HepG2 (cell line): ENCODE measurements at regions not wholly inside any gene's neighbourhood (a gene's known extent, or its start where the extent isn't known, plus 50 kb on each side); places are given as distances from the start of the nearest gene placed in this dataset.
A peak's percentile ranks its signal among the peaks of the same experiment; 100 is the strongest.

Experiments used
- ARID2 ChIP-seq: sonication (generic); formaldehyde crosslinking; IDR thresholded peaks from 2 replicates; pipeline ENCODE4 v1.8.1; 2022; ENCODE audit warnings: mild to moderate bottlenecking, missing genetic modification reagents, borderline replicate concordance
- GATA4 ChIP-seq: sonication (generic); IDR thresholded peaks from 2 replicates; pipeline ENCODE4 v1.6.1; 2016; ENCODE audit warnings: antibody characterized with exemption, low read depth, borderline replicate concordance
- IRF2 ChIP-seq: IDR thresholded peaks from 2 replicates; pipeline ENCODE4 v1.6.1; 2018; ENCODE audit warnings: missing genetic modification reagents, missing compliant biosample characterization
- MXD3 ChIP-seq: IDR thresholded peaks from 2 replicates; pipeline ENCODE4 v1.6.1; 2016; ENCODE audit warnings: mild to moderate bottlenecking, missing biosample characterization, missing genetic modification reagents
- MYC ChIP-seq: sonication (generic); formaldehyde crosslinking; IDR thresholded peaks from 2 replicates; pipeline ENCODE4 v1.9.0; 2021; ENCODE audit warnings: missing genetic modification reagents, borderline replicate concordance
- NKX3-1 ChIP-seq: sonication (generic); formaldehyde crosslinking; IDR thresholded peaks from 2 replicates; pipeline ENCODE4 v1.5.0; 2020; ENCODE audit warnings: missing genetic modification reagents
- RARG ChIP-seq: sonication (generic); formaldehyde crosslinking; IDR thresholded peaks from 2 replicates; pipeline ENCODE4 v1.4.0; 2020; ENCODE audit warnings: low read depth, mild to moderate bottlenecking, missing genetic modification reagents
- SNAPC2 ChIP-seq: sonication (generic); formaldehyde crosslinking; IDR thresholded peaks from 2 replicates; pipeline ENCODE4 v1.8.1; 2022; ENCODE audit warnings: mild to moderate bottlenecking, missing genetic modification reagents
- TFDP2 ChIP-seq: sonication (generic); formaldehyde crosslinking; IDR thresholded peaks from 2 replicates; pipeline ENCODE4 v1.4.0; 2020; ENCODE audit warnings: missing genetic modification reagents
- THRA ChIP-seq: sonication (generic); formaldehyde crosslinking; IDR thresholded peaks from 2 replicates; pipeline ENCODE4 v1.4.0; 2020; ENCODE audit warnings: missing genetic modification reagents, borderline replicate concordance
- ZBED4 ChIP-seq: sonication (generic); formaldehyde crosslinking; IDR thresholded peaks from 2 replicates; pipeline ENCODE4 v1.4.0; 2020; ENCODE audit warnings: missing genetic modification reagents, borderline replicate concordance
- ZBTB43 ChIP-seq: sonication (generic); formaldehyde crosslinking; conservative IDR thresholded peaks from 2 replicates; pipeline ENCODE4 v1.4.0; 2020; ENCODE audit warnings: missing genetic modification reagents
- ZFP41 ChIP-seq: sonication (generic); formaldehyde crosslinking; IDR thresholded peaks from 2 replicates; pipeline ENCODE4 v1.4.0; 2020; ENCODE audit warnings: mild to moderate bottlenecking, missing genetic modification reagents, borderline replicate concordance
- ZNF605 ChIP-seq: sonication (generic); formaldehyde crosslinking; IDR thresholded peaks from 2 replicates; pipeline ENCODE4 v1.8.0; 2022; ENCODE audit warnings: mild to moderate bottlenecking, missing genetic modification reagents
- ZNF607 ChIP-seq: sonication (generic); formaldehyde crosslinking; IDR thresholded peaks from 2 replicates; pipeline ENCODE4 v1.5.1; 2020; ENCODE audit warnings: missing genetic modification reagents, mild to moderate bottlenecking, borderline replicate concordance
- ZNF704 ChIP-seq: sonication (generic); formaldehyde crosslinking; IDR thresholded peaks from 2 replicates; pipeline ENCODE4 v1.8.1; 2023; ENCODE audit warnings: mild to moderate bottlenecking, inconsistent platforms, moderate library complexity, missing genetic modification reagents, borderline replicate concordance

GRCh38 chr19:5403968-5404640 is 51.1 kb upstream of the ZNRF4 start (continued):
- TF ChIP-seq ZNF607: peak; percentile 77; the same call in 1 of the 2 replicates
- peak; percentile 72; the same call in 1 of the 2 replicates for TF ChIP-seq IRF2 (CRISPR knock-in tag)
- no peak for TF ChIP-seq ZFP41 (CRISPR knock-in tag)
- TF ChIP-seq TFDP2 (CRISPR knock-in tag): no peak
- 0 out of 2 replicates have a peak, but pooled peaks have one; percentile 64 for TF ChIP-seq SNAPC2 (CRISPR knock-in tag)
- TF ChIP-seq GATA4: no peak
- TF ChIP-seq THRA (CRISPR knock-in tag): peak; percentile 72; the same call in 1 of the 2 replicates
- no peak for TF ChIP-seq RARG (CRISPR knock-in tag)
- peak; percentile 48; the same call in 1 of the 2 replicates for TF ChIP-seq ZNF605
- no peak for TF ChIP-seq ARID2 (CRISPR knock-in tag)
- TF ChIP-seq ZBED4 (CRISPR knock-in tag): peak; percentile 86; the same call in 1 of the 2 replicates
- peak; percentile 82; the same call in 1 of the 2 replicates for TF ChIP-seq ZNF704 (CRISPR knock-in tag)
- peak; percentile 86; the same call in 1 of the 2 replicates for TF ChIP-seq MXD3 (CRISPR knock-in tag)
- peak; percentile 81; the same call in 1 of the 2 replicates for TF ChIP-seq ZBTB43 (CRISPR knock-in tag)
- TF ChIP-seq NKX3-1 (CRISPR knock-in tag): peak; percentile 94
- peak; percentile 34; the same call in 1 of the 2 replicates for TF ChIP-seq MYC (CRISPR knock-in tag)
